ENCODE measurements at regions not wholly inside any gene's neighbourhood (a gene's known extent, or its start where the extent isn't known, plus 50 kb on each side); places are given as distances from the start of the nearest gene placed in this dataset.

DNA sequence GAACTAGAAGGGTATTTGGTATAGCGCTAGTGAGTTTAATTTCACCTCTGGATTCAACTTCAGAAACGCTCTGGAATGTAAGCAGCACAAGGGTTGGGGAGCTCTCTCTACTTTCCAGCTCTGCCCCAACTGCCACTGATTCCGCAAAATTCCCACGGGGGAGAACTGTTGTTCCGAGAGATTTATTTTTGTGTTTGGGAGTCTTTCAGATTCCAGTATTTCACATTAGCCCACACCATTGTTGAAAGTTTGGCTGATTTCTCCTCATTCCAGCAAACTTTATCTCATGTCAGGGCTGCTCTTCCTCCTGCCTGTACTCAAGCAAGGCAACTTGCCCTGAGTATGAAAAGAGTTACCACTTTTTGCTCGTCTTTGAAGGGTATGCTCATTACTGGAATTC lies 198.5 kb upstream of the EGFLAM start:
- H3K79me1 ChIP-seq (ENCODE audit: low read depth in 1 of 2, low read length in 2 of 2): no peaks in the 10 kb centered on the region
- H2AK5ac ChIP-seq (ENCODE audit: low read depth, low read length): no peak overlapping the region
- no peak overlapping the region for H4K8ac ChIP-seq (ENCODE audit: low read depth in 2 of 2, low read length in 2 of 2)
- no peak overlapping the region for H3K23ac ChIP-seq (ENCODE audit: low read depth, low read length)
- intact Hi-C loops (cut with micrococcal nuclease) (no loop called here), dilution Hi-C loops (cut with HindIII; ENCODE audit: low sequenced_read_pairs, unreplicated experiment) (no loop called here), in situ Hi-C loops (cut with MboI; ENCODE audit: low sequenced_read_pairs) (no loop called here)
- no peak overlapping the region for H2BK15ac ChIP-seq (ENCODE audit: low read depth, low read length)
- H3K9ac ChIP-seq (ENCODE audit: low read depth, low read length): no peak overlapping the region
- H3K9me1 ChIP-seq (ENCODE audit: insufficient read depth, low read length): no peaks in the 10 kb centered on the region
- H3K4ac ChIP-seq (ENCODE audit: low read depth, low read length): no peak overlapping the region
- no peak overlapping the region for H2AK9ac ChIP-seq (replicated peaks; ENCODE audit: low read depth, low read length, poor library complexity)
- H3K4me1 ChIP-seq (ENCODE audit: control insufficient read depth, insufficient read depth, low read length): peaks cover 6% of the 10 kb centered on the region
- TF ChIP-seq ELK1 (IDR thresholded peaks at IDR 0.05; ENCODE audit: borderline replicate concordance, low read depth, low read length) (no peak), CTCF (conservative IDR thresholded peaks at IDR 0.05; ENCODE audit: low read depth, low read length) (no peak), RFX5 (IDR thresholded peaks at IDR 0.05; ENCODE audit: low read depth, low read length) (no peak), BHLHE40 (IDR thresholded peaks at IDR 0.05; ENCODE audit: low read depth, low read length) (no peak), CHD1 (IDR thresholded peaks at IDR 0.05; ENCODE audit: low read depth, low read length) (no peak), RCOR1 (IDR thresholded peaks at IDR 0.05; ENCODE audit: insufficient replicate concordance, low read length) (no peak), MAZ (IDR thresholded peaks at IDR 0.05; ENCODE audit: borderline replicate concordance, low read depth, low read length) (no peak), RAD21 (IDR thresholded peaks at IDR 0.05; ENCODE audit: low read length) (no peak), POLR2A (IDR thresholded peaks at IDR 0.05; ENCODE audit: low read depth, low read length) (no peak)
- BruUV-seq (replicated peaks): no TSS peak
- no peaks in the 10 kb centered on the region for H4K20me1 ChIP-seq (ENCODE audit: insufficient read depth, low read length)
- H3K36me3 ChIP-seq (ENCODE audit: control insufficient read depth, insufficient read depth, low read length): no peaks in the 10 kb centered on the region
- H3K14ac ChIP-seq (replicated peaks; ENCODE audit: low read depth, low read length): no peak overlapping the region
- H3K18ac ChIP-seq (ENCODE audit: low read depth, low read length): no peak overlapping the region
- no peaks in the 10 kb centered on the region for H3K9me3 ChIP-seq (ENCODE audit: control insufficient read depth, insufficient read depth, low read length)
- no peak overlapping the region for H4K5ac ChIP-seq (ENCODE audit: low read depth, low read length)
- no peak overlapping the region for H2BK5ac ChIP-seq (ENCODE audit: low read depth, low read length, poor library complexity, severe bottlenecking)
- DNase-seq (no peak), ATAC-seq (ENCODE audit: low read depth) (peak; percentile 37)
- ChIA-PET CTCF (interaction anchor here (0.9 kb wide), 1 partner anchor 134 kb away, joined by 3 read pairs; no protein-coding TSS in a partner anchor), POLR2A (ENCODE audit: unreplicated experiment) (no interaction called here)
- no peak overlapping the region for H3K56ac ChIP-seq (ENCODE audit: extremely low read depth, insufficient read depth, low read length)
- H2AFZ ChIP-seq (replicated peaks; ENCODE audit: low read length, poor library complexity): no peak overlapping the region
- no CpG with 5 or more reads among the region's 6 CpGs for WGBS, 2 experiments (ENCODE audit: extremely low coverage in 2 of 2, insufficient read length in 1 of 2)
- no peak overlapping the region for H4K91ac ChIP-seq (ENCODE audit: insufficient read depth, low read depth, low read length)
- H2BK20ac ChIP-seq (ENCODE audit: low read depth, low read length): no peak overlapping the region
- H3K4me3 ChIP-seq (ENCODE audit: insufficient read depth, low read depth, low read length): no peak overlapping the region
- H3K4me2 ChIP-seq (ENCODE audit: low read depth, low read length): peak overlapping the region; percentile 8; the same call in 1 of the 2 replicates
- no peaks in the 10 kb centered on the region; the same call in none of the 2 replicates for H3K27me3 ChIP-seq (ENCODE audit: control insufficient read depth, insufficient read depth, low read length)
- H3K27ac ChIP-seq (ENCODE audit: insufficient read depth, low read length): no peak overlapping the region
- peak overlapping the region; percentile 9; the same call in 1 of the 2 replicates for H2BK120ac ChIP-seq (ENCODE audit: low read depth, low read length)
